ENCODE measurements at regions not wholly inside any gene's neighbourhood (a gene's known extent, or its start where the extent isn't known, plus 50 kb on each side); places are given as distances from the start of the nearest gene placed in this dataset.

DNA sequence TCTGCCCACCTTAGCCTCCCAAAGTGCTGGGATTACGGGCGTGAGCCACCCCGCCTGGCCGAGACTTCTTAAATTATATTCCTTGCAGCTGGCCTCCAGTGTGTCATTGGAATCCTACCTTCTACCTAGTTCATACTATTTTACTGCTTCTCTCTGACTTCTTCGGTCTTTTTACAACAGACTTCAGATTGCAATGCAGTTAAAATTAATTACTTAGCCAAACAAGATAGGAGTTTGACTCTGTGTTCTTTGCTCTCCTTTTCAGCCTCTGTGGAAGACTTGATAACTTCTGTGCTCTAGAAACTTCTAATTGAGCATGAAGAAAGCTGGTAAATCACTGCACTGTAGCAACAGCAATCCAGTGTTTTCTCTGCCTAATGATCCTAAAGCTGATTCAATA lies 199.5 kb downstream of the GASK1B start:
- no peak for DNase-seq (ENCODE audit: low read depth in 3 of 3)

GRCh38 chr4:157964463-157964862 lies 208.4 kb downstream of the GASK1B start:
- DNase-seq (ENCODE audit: low read depth in 3 of 3) = no peak

DNA sequence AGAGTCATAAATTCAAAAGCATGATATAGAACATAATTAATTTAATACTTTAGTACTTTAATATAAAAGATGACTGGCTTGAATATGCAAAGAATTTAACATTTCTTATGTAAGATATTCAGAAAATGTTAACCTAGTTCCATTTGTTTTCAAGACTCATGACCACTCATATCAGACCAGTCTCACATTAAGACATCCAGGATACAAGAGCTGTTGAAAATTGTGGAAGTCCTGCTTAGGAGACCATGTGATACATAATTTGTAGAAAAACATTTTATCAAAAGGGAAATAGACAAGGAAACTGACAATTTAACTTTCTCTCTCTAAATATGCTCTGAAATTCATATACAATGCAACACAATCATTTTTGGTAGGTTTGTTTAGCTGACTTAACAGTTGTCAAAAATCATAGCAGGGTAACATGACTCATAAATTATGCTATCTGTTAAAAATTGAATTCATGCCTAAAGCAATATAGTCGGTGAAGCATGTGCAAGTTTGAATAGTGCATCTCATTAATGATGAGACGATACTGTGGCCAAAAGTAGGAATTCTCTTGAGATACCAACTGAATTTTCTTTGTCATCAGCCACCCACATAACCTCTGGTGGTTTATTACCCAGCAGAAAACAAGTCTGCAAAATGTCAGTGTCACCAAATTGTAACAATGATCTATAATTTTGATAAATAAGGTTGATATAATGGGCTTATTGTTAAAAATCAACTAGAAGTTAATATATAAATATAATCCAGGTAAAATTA lies 211.4 kb downstream of the GASK1B start:
- DNase-seq (ENCODE audit: low read depth in 3 of 3) = no peak

DNA sequence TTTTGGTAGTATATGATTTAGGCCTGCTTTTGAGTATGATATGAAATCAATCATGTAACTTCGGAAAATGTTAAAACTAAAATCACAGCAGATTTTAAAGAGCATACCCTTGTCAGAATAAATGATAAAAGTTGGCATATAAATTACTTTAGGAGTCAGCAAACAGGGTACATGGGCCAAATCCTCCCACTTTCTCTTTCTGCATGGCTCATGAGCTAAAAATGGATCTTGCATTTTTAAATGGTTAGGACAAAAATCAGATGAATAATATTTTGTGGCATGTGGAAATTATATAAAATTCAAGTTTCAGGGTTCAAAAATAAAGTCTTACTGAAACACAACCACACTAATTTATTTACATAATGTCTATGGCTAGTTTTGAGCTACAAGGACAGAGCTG lies 214.9 kb downstream of the GASK1B start:
- no peak for DNase-seq (ENCODE audit: low read depth in 3 of 3)

- no peak for DNase-seq (ENCODE audit: low read depth in 3 of 3)
Measured at GRCh38 chr4:157942017-157942416, 230.8 kb downstream of the GASK1B start.

- DNase-seq (ENCODE audit: low read depth in 3 of 3) = no peak
Measured at GRCh38 chr4:157934151-157934550, 238.7 kb downstream of the GASK1B start.

GRCh38 chr4:157932936-157933335 lies 239.9 kb downstream of the GASK1B start:
- no peak for DNase-seq (ENCODE audit: low read depth in 3 of 3)

- DNase-seq (ENCODE audit: low read depth in 3 of 3) = no peak
Measured at GRCh38 chr4:157929486-157929885, 243.3 kb downstream of the GASK1B start.

GRCh38 chr4:157918036-157918832 lies 254.6 kb downstream of the GASK1B start:
- DNase-seq (ENCODE audit: low read depth in 3 of 3) = no peak

DNA sequence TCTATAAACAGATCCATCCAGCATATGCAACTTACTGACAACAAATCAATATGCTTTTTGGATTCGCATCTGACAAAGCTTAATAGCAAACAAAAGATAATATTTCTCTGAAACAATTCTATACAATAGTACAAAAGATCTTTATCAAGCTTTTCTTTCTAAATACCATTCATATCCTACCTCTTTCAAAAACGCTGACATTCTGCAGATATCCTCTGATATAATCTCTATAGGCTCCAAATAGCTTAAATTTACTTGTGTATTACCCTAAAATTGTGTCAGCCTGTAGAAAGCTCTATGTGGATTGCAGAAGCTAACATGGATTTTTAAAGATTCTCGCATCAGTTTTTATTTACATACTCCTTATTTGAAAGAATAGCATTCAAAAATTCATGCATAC lies 260.6 kb downstream of the GASK1B start:
- no peak for DNase-seq (ENCODE audit: low read depth in 3 of 3)

DNA sequence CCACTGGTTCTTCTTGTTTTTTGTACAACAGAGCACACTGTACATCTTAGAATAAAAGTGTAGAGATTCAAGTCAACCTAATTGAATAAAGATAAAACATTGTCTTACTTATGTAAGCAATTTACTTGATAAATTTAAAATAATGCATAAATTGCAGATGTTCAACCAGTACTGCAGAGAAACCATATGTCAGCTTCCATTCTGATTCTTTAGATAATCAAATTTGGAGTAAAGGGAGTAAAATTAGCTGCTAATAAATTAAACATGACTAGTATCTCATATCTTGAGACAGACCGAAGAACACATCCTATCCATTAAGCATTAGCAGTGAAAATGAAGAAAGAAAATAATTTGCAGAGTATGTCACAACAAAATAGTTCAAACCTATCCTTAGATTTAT lies 261.2 kb downstream of the GASK1B start:
- DNase-seq (ENCODE audit: low read depth in 3 of 3) = no peak

GRCh38 chr4:157908691-157909090 lies 264.1 kb downstream of the GASK1B start:
- no peak for DNase-seq (ENCODE audit: low read depth in 3 of 3)

- DNase-seq (ENCODE audit: low read depth in 3 of 3) = no peak
Measured at GRCh38 chr4:157908031-157908430, 264.8 kb downstream of the GASK1B start.

- DNase-seq (ENCODE audit: low read depth in 3 of 3) = no peak
Measured at GRCh38 chr4:157907226-157907946, 265.4 kb downstream of the GASK1B start.

- DNase-seq (ENCODE audit: low read depth in 3 of 3) = no peak
Measured at GRCh38 chr4:157898836-157899605, 273.8 kb downstream of the GASK1B start.

DNA sequence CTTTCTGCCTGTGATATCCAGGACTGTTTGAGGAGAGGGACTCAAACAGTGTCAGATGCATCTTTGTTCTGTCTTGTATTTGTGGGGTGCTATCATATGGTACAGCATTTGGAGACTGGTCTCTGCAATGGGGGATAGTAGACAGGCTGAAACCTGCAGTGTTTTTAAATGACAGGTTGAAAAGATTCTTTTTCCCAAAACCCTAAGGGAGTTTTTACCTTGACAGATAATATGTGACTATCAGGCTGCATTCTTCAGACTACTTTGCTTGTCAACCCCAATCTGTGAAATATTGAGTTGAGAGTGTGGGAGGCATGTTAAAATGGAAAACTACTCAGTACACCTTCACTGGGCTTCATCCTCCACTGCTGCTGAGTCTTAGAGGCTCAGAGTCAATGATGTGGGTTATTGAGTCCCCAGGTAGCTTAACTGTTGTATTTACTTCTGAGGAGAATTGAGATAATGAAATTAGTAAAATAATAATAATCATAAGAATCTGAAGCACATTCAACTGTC lies 274.9 kb downstream of the GASK1B start:
- DNase-seq (ENCODE audit: low read depth in 3 of 3) = no peak

DNA sequence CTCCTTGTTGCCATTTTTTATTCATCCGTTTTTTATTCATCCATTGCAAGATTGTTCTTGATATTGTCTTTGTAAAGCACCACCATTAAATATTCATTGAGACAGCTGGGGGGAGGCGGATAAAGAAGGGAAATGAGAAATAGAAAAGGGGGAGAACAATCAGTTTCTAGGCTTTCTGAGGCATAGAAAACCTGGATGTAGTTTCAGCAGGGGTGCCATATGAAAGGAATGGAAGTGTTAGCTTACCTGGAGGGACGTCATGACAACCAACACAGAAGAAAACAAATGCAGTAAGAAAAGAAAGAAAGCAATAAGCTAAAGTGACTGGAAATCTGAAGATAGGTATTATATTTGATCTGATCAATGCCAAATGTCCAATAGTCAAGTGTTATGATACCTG lies 276.1 kb downstream of the GASK1B start:
- no peak for DNase-seq (ENCODE audit: low read depth in 3 of 3)

DNA sequence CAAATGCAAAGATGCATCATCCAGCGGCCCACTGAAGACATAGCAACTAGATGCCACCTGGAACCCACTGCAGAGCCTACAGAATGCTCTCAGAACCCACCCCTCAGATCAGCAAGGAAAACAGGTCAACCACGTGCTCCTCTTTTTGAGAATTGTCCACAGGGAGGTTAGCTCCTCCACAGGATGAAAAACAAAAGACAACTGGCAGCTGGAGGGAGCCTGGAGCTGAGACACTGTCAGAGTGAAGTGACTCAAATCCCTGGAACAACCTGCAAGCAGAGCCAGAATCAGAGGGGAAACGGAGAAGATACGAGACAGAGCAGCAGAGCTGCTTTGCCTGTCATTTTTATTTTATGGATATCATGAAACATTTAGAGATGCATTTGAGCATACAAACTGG lies 277.6 kb downstream of the GASK1B start:
- DNase-seq (ENCODE audit: low read depth in 3 of 3) = no peak

DNA sequence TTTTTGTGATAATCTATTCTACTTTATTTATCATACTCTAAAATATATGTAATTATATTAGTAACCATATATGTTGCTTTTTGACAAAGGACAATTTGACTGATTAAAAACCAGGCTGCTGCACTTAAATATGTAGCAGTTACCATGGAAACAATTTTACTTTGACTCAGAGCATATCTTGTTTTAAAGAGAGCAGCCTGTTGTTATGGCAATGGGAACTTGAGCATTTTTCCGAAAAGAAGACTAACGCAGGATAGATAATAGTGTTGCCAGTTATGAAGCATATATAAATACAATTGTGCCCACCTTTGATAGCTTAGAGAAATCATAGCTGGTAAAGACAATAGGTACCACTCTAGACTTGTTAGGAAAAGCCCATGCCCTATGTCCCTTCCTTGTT lies 283.0 kb downstream of the GASK1B start:
- DNase-seq (ENCODE audit: low read depth in 3 of 3) = no peak

DNA sequence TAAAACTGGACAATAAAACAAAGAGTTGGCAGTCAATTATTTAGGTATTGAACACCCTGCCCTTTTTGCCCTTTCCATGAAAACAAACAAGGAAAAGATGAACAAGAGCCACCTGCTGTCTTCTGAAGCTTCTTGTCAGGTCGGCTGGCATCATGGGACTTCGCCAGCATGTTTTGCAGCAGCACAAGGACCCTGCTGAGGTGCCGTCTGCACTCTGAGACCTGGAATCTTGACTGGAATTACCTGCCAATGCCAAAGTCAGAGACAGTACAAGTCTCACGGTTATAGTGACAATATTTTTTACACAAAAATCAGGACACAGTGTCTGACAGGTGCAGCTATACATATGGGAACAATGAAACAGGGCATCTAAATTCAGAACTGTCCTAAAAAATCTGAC lies 284.5 kb downstream of the GASK1B start:
- no peak for DNase-seq (ENCODE audit: low read depth in 3 of 3)

DNA sequence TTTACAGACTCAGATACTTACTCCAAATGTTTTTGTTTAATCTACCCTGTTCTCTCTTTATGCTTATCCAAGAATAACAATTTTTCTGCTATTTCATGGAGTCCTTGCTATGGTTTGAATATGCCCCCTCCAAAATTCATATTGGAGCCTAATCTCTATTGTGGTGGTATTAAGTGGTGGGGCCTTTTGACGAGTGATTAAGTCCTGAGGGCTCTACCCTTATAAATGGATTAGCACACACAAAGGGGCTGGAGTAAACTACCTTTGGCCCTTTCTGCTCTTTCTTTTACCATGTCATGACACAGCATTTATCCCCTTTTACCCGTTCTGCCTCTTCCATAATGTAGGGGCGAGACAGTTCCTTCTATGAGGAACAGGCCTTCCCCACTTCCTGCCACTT lies 285.5 kb downstream of the GASK1B start:
- DNase-seq (ENCODE audit: low read depth in 3 of 3) = no peak

GRCh38 chr4:157886645-157887044 lies 286.2 kb downstream of the GASK1B start:
- no peak for DNase-seq (ENCODE audit: low read depth in 3 of 3)

All from stimulated activated CD4-positive, alpha-beta T cell treated with anti-CD3 and anti-CD28 coated beads, TNF-alpha, amount 100 ng/mL, for 4 hours (primary cell).